ENCODE measurements at regions not wholly inside any gene's neighbourhood (a gene's known extent, or its start where the extent isn't known, plus 50 kb on each side); places are given as distances from the start of the nearest gene placed in this dataset.

- TF ChIP-seq CTCF (conservative IDR thresholded peaks at IDR 0.05) = no peak
- H3K27ac ChIP-seq = no peak overlapping the region
These were observed 201.2 kb upstream of the TMEM45B start for GRCh38 chr11:129614256-129614944.

GRCh38 chr11:129618046-129618569 lies 197.5 kb upstream of the TMEM45B start:
- H3K27ac ChIP-seq = no peak overlapping the region
- TF ChIP-seq CTCF (conservative IDR thresholded peaks at IDR 0.05) = no peak

GRCh38 chr11:129620237-129621104 lies 195.2 kb upstream of the TMEM45B start:
- TF ChIP-seq CTCF (conservative IDR thresholded peaks at IDR 0.05) = no peak
- H3K27ac ChIP-seq = no peak overlapping the region

- no peak overlapping the region for H3K27ac ChIP-seq
- TF ChIP-seq CTCF (conservative IDR thresholded peaks at IDR 0.05) = no peak
These were observed 189.7 kb upstream of the TMEM45B start for GRCh38 chr11:129625930-129626329.

- H3K27ac ChIP-seq = no peak overlapping the region
- no peak for TF ChIP-seq CTCF (conservative IDR thresholded peaks at IDR 0.05)
These were observed 184.4 kb upstream of the TMEM45B start for GRCh38 chr11:129631201-129631600.

- H3K27ac ChIP-seq = no peak overlapping the region
- TF ChIP-seq CTCF (conservative IDR thresholded peaks at IDR 0.05) = no peak
These were observed 178.7 kb upstream of the TMEM45B start for GRCh38 chr11:129636926-129637325.

- H3K27ac ChIP-seq = no peak overlapping the region
- no peak for TF ChIP-seq CTCF (conservative IDR thresholded peaks at IDR 0.05)
These were observed 178.2 kb upstream of the TMEM45B start for GRCh38 chr11:129637473-129637872.

Measured in VCaP (cell line).